LNCaP clone FGC (cell line): ENCODE measurements at regions not wholly inside any gene's neighbourhood (a gene's known extent, or its start where the extent isn't known, plus 50 kb on each side); places are given as distances from the start of the nearest gene placed in this dataset.
"Not testable (repeated sequence)": the region's sequence is repeated elsewhere in the genome, so short reads cannot be mapped to it uniquely, and the experiment has no call there.

ENCODE experiments used
- DNase-seq: peaks from one replicate; pipeline ENCODE4 v3.0.0-alpha.2; 2011; ENCODE audit warnings: low read depth
- H3K4me3 ChIP-seq: 2 replicates; pipeline ENCODE4 v1.5.1; 2011; ENCODE audit warnings: mild to moderate bottlenecking, low read depth, low read length, control low read depth
- TF ChIP-seq, protein P1 (sequence below): IDR thresholded peaks from 2 replicates; pipeline ENCODE4 v1.5.1; 2012; ENCODE audit warnings: mild to moderate bottlenecking; ENCODE audit not compliant: control insufficient read depth, insufficient read depth; ENCODE audit errors: extremely low read depth

DNA sequence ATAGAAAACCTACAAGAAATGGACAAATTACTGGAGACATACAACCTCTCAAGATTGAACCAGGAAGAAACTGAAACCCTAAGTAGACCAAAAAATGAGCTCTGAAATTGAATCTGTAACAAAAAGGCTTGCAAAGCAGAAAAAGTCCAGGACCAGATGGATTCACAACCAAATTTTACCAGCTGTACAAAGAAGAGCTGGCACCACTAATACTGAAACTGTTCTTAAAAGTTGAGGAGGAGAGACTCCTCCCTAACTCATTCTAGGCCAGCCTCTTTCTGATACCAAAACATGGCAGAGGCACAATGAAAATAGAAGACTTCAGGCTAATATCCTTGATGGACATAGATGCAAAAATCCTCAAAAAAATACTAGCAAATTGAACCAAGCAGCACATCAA lies 542.3 kb downstream of the CYLC2 start:
- TF ChIP-seq, protein P1, sequence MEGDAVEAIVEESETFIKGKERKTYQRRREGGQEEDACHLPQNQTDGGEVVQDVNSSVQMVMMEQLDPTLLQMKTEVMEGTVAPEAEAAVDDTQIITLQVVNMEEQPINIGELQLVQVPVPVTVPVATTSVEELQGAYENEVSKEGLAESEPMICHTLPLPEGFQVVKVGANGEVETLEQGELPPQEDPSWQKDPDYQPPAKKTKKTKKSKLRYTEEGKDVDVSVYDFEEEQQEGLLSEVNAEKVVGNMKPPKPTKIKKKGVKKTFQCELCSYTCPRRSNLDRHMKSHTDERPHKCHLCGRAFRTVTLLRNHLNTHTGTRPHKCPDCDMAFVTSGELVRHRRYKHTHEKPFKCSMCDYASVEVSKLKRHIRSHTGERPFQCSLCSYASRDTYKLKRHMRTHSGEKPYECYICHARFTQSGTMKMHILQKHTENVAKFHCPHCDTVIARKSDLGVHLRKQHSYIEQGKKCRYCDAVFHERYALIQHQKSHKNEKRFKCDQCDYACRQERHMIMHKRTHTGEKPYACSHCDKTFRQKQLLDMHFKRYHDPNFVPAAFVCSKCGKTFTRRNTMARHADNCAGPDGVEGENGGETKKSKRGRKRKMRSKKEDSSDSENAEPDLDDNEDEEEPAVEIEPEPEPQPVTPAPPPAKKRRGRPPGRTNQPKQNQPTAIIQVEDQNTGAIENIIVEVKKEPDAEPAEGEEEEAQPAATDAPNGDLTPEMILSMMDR, result no peak
- no peak overlapping the region for H3K4me3 ChIP-seq
- no peak for DNase-seq

DNA sequence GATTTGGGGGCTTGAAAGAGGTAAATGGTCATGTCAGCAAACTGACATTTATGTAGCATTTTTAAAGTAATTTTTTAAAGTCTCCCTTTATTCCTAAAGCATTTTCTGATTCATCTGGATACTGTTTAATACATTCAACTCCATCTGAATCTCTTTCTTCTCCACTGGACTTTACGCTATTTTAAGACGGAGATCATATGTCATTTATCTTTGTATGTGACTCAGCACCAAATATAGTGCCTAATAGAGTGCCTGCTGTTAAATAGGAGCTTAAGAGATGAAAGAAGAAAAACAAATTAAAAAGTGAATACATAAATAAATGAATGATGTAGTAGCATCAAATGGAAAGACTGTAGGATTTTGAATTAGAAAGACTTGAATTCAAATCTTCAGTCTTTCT lies 548.8 kb upstream of the SMC2 start:
- TF ChIP-seq, protein P1, result no peak
- DNase-seq, result no peak
- H3K4me3 ChIP-seq, result no peak overlapping the region

DNA sequence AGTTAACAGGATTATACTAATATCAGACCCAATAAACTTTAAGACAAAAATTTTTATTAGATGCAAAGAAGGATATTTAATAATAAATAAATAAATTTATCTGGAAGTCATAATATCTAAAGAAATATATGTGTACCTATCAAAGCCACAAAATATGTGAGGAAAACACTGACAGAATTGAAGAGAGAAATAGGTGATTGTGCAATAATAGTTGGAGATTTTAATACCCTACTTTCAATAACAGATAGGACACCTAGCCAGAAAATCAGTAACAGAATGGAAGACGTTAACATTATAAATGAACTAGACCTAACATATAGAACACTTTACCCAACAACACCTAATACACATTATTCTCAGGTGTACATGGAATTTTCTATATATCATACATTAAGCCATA lies 541.4 kb upstream of the SMC2 start:
- TF ChIP-seq, protein P1, result no peak
- no peak overlapping the region for H3K4me3 ChIP-seq
- DNase-seq, result no peak

DNA sequence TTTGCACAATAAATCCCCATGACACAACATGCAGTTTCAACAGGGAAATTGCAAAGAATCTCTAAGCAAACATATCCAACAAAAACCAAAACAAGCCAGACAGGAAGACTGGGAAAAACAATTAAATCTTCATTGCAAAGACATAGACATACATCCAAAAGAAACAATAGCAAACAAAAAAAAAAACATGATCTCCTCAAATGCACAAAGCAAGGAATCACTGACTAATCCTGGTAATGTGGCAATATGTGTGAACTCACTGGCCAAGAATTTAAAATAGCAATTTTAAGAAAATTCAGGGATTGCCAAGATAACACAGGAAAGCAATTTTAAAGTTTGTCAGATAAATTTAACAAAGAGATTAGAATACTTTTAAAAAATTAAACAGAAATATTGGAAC lies 520.1 kb upstream of the SMC2 start:
- H3K4me3 ChIP-seq, result no peak overlapping the region
- TF ChIP-seq, protein P1, result no peak
- no peak for DNase-seq

DNA sequence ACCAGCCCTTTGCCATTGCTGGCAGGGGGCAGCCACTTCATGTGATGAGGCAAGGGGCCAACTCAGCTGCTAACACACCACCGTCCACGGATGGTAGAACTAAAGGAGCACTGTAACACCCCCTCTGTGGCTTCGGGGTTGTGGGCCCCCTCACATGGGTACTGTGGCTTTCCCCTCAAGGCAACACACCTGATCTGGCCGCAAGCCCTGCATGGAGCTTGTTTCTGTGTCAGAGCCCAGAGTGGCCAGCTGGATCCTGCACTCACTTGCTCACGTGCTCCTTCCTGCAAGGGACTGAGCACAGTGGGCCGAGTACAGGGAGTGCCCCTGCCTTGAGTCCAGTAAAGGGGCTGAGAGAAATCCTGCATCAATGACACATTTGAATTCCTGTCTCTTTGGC lies 507.4 kb upstream of the SMC2 start:
- no peak overlapping the region for H3K4me3 ChIP-seq
- TF ChIP-seq, protein P1, result no peak
- DNase-seq, result no peak

DNA sequence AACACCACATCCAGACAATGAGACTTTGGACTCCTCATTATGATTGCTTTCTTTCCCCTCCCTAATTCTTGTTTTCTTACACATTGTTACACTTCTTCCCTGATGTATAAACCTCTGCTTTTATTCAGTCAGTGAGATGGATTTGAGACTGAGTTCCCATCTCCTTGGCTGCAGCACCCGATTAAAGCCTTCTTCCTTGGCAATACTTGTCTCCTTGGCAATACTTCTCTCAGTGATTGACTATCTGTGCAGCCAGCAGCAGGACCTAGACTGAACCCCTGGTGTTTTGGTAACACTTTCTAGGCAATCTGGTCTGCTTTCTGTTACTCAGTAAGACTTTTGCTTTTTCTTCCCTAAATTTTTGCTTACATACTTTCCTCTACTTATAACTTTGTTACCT lies 492.8 kb upstream of the SMC2 start:
- no peak overlapping the region for H3K4me3 ChIP-seq
- no peak for DNase-seq
- TF ChIP-seq, protein P1, result no peak

DNA sequence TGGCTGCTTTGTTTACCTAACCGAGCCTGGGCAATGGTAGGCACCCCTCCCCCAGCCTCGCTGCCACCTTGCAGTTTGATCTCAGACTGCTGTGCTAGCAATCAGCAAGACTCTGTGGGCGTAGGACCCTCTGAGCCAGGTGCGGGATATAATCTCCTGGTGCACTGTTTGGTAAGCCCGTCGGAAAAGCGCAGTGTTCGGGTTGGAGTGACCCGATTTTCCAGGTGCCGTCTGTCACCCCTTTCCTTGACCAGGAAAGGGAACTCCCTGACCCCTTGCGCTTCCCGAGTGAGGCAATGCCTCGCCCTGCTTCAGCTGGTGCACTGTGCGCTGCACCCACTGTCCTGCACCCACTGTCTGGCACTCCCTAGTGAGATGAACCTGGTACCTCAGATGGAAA lies 482.2 kb upstream of the SMC2 start:
- H3K4me3 ChIP-seq, DNase-seq: not testable (repeated sequence)

DNA sequence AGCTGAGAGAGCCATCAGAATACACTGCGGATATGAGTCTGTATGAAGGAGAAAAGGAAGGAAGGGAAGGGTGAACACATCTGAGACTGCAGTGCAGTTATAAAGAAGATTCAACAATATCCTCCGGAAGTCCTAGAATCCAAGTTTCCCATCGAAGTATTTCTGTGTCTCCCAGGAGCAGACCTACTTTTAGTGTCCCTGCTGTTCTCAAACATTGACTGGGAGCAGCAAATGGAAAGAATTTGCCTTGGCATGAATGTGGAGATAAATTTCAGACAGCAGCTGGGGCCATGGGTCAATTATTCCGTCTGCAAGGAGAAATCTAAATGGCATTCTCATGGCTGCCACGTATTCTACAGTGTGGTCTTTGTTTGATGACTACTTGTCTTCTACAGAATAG lies 478.1 kb upstream of the SMC2 start:
- H3K4me3 ChIP-seq, result no peak overlapping the region
- TF ChIP-seq, protein P1, result no peak
- DNase-seq, result no peak
